Hematopoietic multipotent progenitor cell treated with erythropoietin and hydrocortisone succinate and interleukin-3 and kit ligand, for 6 days (in vitro differentiated cells): ENCODE measurements at regions not wholly inside any gene's neighbourhood (a gene's known extent, or its start where the extent isn't known, plus 50 kb on each side); places are given as distances from the start of the nearest gene placed in this dataset.
"Not testable (repeated sequence)": the region's sequence is repeated elsewhere in the genome, so short reads cannot be mapped to it uniquely, and the experiment has no call there.

Experiments used
- DNase-seq: peaks from one replicate; pipeline ENCODE4 v3.0.0-alpha.2; 2015

GRCh38 chr6:71621918-71622519 lies 264.3 kb upstream of the RIMS1 start:
- DNase-seq, result peak; percentile 15

- no peak for DNase-seq
Measured at GRCh38 chr6:71642120-71642519, 244.2 kb upstream of the RIMS1 start.

- no peak for DNase-seq
Measured at GRCh38 chr6:71642793-71643192, 243.6 kb upstream of the RIMS1 start.

- DNase-seq, result no peak
Measured at GRCh38 chr6:71645299-71645698, 241.1 kb upstream of the RIMS1 start.

GRCh38 chr6:71649915-71650314 lies 236.4 kb upstream of the RIMS1 start:
- no peak for DNase-seq

- DNase-seq, result no peak
Measured at GRCh38 chr6:71651636-71652035, 234.7 kb upstream of the RIMS1 start.

- DNase-seq, result no peak
Measured at GRCh38 chr6:71656121-71656520, 230.2 kb upstream of the RIMS1 start.

GRCh38 chr6:71665931-71666330 lies 220.4 kb upstream of the RIMS1 start:
- DNase-seq, result no peak

GRCh38 chr6:71672876-71673275 lies 213.5 kb upstream of the RIMS1 start:
- DNase-seq, result no peak

- no peak for DNase-seq
Measured at GRCh38 chr6:71675386-71675785, 211.0 kb upstream of the RIMS1 start.

GRCh38 chr6:71676298-71676697 lies 210.1 kb upstream of the RIMS1 start:
- no peak for DNase-seq

- DNase-seq, result no peak
Measured at GRCh38 chr6:71678091-71678490, 208.3 kb upstream of the RIMS1 start.

GRCh38 chr6:71681234-71681867 lies 205.0 kb upstream of the RIMS1 start:
- no peak for DNase-seq

GRCh38 chr6:71686021-71686677 lies 200.2 kb upstream of the RIMS1 start:
- DNase-seq, result not testable (repeated sequence)

- DNase-seq, result no peak
Measured at GRCh38 chr6:71698702-71699101, 187.6 kb upstream of the RIMS1 start.

GRCh38 chr6:71706523-71706922 lies 179.8 kb upstream of the RIMS1 start:
- DNase-seq, result no peak

GRCh38 chr6:71707059-71707458 lies 179.3 kb upstream of the RIMS1 start:
- DNase-seq, result no peak

GRCh38 chr6:71720705-71721104 lies 165.6 kb upstream of the RIMS1 start:
- no peak for DNase-seq

GRCh38 chr6:71721642-71722041 lies 164.7 kb upstream of the RIMS1 start:
- no peak for DNase-seq

GRCh38 chr6:71722736-71723135 lies 163.6 kb upstream of the RIMS1 start:
- DNase-seq, result no peak

GRCh38 chr6:71724456-71725125 lies 161.8 kb upstream of the RIMS1 start:
- no peak for DNase-seq

GRCh38 chr6:71725126-71725470 lies 161.3 kb upstream of the RIMS1 start:
- DNase-seq, result no peak

GRCh38 chr6:71726121-71726520 lies 160.2 kb upstream of the RIMS1 start:
- no peak for DNase-seq
